Chondrocyte (in vitro differentiated cells): ENCODE measurements at regions not wholly inside any gene's neighbourhood (a gene's known extent, or its start where the extent isn't known, plus 50 kb on each side); places are given as distances from the start of the nearest gene placed in this dataset.

ENCODE experiments used
- DNase-seq: peaks from one replicate; pipeline ENCODE4 v3.0.0; 2021; ENCODE audit warnings: mixed read lengths, low spot score
- H3K27ac Mint-ChIP-seq: one replicate; pipeline ENCODE4 v1.8.0; 2021; ENCODE audit warnings: mild to moderate bottlenecking, moderate library complexity, mixed read lengths; ENCODE audit not compliant: unreplicated experiment
- H3K27me3 Mint-ChIP-seq: 2 replicates; pipeline ENCODE4 v1.8.0; 2021; ENCODE audit warnings: low read depth, mixed read lengths
- H3K36me3 Mint-ChIP-seq: 2 replicates; pipeline ENCODE4 v1.8.0; 2021; ENCODE audit warnings: low read depth, mixed read lengths
- H3K4me1 Mint-ChIP-seq: 2 replicates; pipeline ENCODE4 v1.8.0; 2021; ENCODE audit warnings: low read depth, mild to moderate bottlenecking, mixed read lengths
- H3K4me3 Mint-ChIP-seq: one replicate; pipeline ENCODE4 v1.8.0; 2021; ENCODE audit warnings: mild to moderate bottlenecking, moderate library complexity, mixed read lengths; ENCODE audit not compliant: unreplicated experiment
- H3K9me3 Mint-ChIP-seq: 2 replicates; pipeline ENCODE4 v1.8.0; 2021; ENCODE audit warnings: low read depth, mixed read lengths
- TF ChIP-seq, protein P1 (sequence below): fragments of 200-600 bp; sonication (generic); IDR thresholded peaks from 2 replicates; pipeline ENCODE4 v1.5.0; 2021; ENCODE audit warnings: antibody characterized with exemption, mild to moderate bottlenecking, moderate library complexity

DNA sequence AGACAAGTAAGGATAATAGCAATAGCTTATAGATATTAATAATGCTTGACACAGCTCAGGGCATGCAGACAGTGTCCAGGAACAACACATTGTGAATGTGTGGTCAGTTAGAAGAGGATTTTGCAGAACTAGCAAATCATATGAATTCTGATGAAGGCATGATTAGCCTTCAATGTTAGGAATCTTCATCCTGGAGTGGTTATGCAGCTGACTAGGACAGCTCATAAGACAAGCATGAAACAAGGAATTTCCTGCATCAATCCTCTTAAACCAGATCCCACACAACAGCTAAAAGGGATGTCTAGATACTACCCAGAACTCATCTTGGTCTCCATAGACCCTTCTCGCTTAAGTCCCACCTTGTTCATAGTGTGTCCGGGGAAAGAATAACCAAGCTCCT is 499.0 kb upstream of the ATP11B start:
- Mint-ChIP-seq H3K27ac (no peak overlapping the region), H3K27me3 (no peaks in the 10 kb centered on the region), H3K36me3 (no peaks in the 10 kb centered on the region), H3K4me3 (no peak overlapping the region), H3K4me1 (peaks cover 22% of the 10 kb centered on the region), H3K9me3 (no peaks in the 10 kb centered on the region)
- TF ChIP-seq, protein P1, sequence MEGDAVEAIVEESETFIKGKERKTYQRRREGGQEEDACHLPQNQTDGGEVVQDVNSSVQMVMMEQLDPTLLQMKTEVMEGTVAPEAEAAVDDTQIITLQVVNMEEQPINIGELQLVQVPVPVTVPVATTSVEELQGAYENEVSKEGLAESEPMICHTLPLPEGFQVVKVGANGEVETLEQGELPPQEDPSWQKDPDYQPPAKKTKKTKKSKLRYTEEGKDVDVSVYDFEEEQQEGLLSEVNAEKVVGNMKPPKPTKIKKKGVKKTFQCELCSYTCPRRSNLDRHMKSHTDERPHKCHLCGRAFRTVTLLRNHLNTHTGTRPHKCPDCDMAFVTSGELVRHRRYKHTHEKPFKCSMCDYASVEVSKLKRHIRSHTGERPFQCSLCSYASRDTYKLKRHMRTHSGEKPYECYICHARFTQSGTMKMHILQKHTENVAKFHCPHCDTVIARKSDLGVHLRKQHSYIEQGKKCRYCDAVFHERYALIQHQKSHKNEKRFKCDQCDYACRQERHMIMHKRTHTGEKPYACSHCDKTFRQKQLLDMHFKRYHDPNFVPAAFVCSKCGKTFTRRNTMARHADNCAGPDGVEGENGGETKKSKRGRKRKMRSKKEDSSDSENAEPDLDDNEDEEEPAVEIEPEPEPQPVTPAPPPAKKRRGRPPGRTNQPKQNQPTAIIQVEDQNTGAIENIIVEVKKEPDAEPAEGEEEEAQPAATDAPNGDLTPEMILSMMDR, result no peak
- DNase-seq, result no peak

DNA sequence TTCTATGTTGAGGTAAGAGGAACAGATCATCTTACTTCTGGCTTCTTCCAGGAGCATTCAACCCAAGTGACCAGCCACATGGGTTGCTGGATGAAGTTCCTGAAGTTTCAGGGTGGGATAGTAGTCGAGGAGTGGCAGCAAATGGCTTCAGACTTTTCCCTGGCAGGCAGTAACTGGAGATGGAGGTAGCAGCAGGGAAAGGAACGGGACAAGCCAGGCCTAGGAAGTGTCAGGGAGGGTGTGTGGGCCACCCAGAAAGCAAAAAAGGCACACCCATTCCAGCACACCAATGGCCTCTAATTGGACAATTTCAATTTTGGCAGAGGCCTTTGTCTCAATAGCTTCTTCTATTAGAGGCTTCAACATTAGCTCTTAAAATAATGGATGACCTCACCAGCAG is 498.6 kb upstream of the ATP11B start:
- TF ChIP-seq, protein P1, result no peak
- Mint-ChIP-seq H3K36me3 (no peaks in the 10 kb centered on the region), H3K27ac (no peak overlapping the region), H3K4me3 (no peak overlapping the region), H3K27me3 (no peaks in the 10 kb centered on the region), H3K4me1 (peaks cover 22% of the 10 kb centered on the region), H3K9me3 (no peaks in the 10 kb centered on the region)
- no peak for DNase-seq

DNA sequence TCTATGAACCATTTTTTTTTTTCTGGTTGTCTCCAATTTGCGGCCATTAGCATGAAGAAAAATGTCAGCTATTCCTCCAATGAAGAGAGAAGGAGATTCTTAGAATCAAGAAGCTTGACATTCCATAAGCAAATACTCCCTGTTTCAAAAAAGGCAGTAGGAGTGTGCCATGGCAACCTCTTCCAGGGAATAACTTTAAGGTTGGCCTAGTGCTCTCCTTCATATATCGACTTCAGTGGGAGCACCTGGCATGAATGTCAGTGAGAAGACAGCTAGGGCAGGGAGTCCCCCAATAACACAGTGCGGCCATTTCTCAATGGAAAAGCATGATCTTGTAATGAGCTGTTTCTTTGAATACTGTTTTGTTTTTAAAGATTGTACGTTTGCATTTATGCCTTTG is 493.0 kb upstream of the ATP11B start:
- Mint-ChIP-seq H3K9me3 (no peaks in the 10 kb centered on the region), H3K27ac (no peak overlapping the region), H3K4me1 (peaks cover 2% of the 10 kb centered on the region), H3K36me3 (no peaks in the 10 kb centered on the region), H3K4me3 (no peak overlapping the region), H3K27me3 (no peaks in the 10 kb centered on the region)
- DNase-seq, result no peak
- TF ChIP-seq, protein P1, result no peak

DNA sequence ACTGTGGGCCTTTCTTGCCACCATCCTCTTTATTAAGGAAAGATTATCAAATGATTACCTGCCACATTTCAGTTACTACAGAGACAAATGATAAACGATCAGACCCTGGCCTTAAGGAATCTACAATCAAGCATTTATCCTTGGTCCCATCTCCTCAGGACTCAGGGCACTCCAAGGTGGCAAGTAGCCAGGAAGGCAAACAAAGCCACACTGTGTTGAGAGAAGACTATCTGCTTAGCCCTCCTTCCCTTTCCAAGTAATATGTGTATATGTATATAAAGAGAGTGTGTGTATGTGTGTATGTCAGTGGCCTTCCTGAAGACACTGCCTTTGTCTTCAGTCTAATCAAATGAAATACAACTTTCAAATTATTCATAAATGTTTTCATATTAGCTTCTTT is 490.1 kb upstream of the ATP11B start:
- no peaks in the 10 kb centered on the region for H3K36me3 Mint-ChIP-seq
- TF ChIP-seq, protein P1, result no peak
- no peak for DNase-seq
- H3K9me3 Mint-ChIP-seq, result no peaks in the 10 kb centered on the region
- no peaks in the 10 kb centered on the region for H3K4me1 Mint-ChIP-seq
- H3K4me3 Mint-ChIP-seq, result no peak overlapping the region
- H3K27me3 Mint-ChIP-seq, result no peaks in the 10 kb centered on the region
- no peak overlapping the region for H3K27ac Mint-ChIP-seq

DNA sequence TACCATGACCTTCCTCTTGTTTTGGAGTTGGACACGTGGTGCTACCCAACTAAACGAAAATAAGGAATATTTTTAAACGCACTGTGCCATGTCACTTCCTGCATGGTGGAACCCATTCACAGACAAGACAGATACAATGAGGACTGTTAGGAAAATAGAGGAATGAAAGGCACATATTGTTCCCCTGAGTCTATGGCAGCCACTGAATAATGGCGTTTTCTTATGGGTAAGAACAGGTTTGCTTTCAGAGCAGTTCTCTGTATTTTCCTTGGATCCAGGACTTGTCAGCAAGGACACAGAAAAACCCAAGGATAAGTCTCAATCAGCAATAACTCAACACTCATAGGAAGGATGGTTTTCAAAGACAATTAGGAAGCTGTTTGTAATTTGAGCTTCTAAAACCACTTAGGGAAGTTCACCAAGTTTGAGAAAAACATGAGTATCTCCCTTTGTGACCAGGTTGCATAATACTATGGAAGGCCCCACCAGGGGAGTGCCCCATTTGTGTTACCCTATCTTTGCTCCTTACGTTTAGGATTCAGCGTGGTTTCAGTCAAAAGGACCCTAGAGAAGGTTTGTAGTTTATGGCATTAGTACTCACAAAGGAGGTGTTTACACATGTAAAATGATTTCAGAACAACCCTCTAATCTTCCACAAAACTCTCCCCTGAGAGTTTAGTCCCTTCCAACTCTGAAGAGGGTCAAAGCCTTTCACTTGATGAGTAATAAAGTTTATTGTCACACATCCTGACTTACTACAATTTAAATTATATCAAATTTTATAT is 487.2 kb upstream of the ATP11B start:
- H3K4me3 Mint-ChIP-seq, result no peak overlapping the region
- peaks cover 3% of the 10 kb centered on the region for H3K9me3 Mint-ChIP-seq
- TF ChIP-seq, protein P1, result no peak
- H3K27ac Mint-ChIP-seq, result no peak overlapping the region
- no peaks in the 10 kb centered on the region for H3K36me3 Mint-ChIP-seq
- H3K27me3 Mint-ChIP-seq, result no peaks in the 10 kb centered on the region
- H3K4me1 Mint-ChIP-seq, result no peaks in the 10 kb centered on the region
- DNase-seq, result no peak
